ENCODE measurements at regions not wholly inside any gene's neighbourhood (a gene's known extent, or its start where the extent isn't known, plus 50 kb on each side); places are given as distances from the start of the nearest gene placed in this dataset.
A peak's percentile ranks its signal among the peaks of the same experiment; 100 is the strongest.

DNA sequence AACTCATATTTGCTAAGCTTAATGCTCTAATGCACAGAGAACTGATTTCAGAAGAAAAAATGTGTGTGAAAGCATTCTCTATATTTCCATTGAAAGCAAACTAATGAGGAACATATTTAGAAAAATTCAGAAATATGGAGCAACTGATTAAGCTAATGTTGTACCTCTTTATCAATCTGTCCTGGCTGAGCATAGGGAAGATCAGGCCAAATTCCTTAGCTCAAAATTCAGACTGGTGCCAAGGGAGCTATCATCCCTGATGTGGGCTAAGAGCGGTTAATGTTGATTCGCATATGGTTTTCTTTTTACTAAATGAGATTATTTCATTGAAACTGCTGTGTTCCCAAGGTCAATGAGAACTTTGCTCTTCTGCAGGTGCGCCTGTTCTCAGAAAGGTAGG is 93.9 kb upstream of the HS3ST5 start:
- no peak for DNase-seq (ENCODE audit: low read depth)

DNA sequence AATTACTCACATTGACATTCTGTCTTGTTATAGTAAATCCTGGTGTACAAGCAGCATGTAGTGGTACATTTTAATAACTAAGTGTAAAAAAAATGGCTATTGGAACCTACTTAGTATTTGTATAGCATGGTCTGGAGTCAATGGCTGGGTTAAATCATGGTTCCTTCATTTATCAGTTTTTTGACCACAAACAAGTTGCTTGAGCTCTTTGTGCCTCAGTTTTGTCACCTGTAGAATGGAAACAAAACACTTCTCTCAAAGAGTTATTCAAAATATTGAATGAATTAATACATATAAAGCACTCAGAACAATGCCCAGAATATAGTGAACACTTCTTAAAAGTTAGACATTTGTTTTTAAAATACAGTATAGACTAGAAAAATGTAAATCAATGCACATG is 93.2 kb upstream of the HS3ST5 start:
- no peak for DNase-seq (ENCODE audit: low read depth)

DNA sequence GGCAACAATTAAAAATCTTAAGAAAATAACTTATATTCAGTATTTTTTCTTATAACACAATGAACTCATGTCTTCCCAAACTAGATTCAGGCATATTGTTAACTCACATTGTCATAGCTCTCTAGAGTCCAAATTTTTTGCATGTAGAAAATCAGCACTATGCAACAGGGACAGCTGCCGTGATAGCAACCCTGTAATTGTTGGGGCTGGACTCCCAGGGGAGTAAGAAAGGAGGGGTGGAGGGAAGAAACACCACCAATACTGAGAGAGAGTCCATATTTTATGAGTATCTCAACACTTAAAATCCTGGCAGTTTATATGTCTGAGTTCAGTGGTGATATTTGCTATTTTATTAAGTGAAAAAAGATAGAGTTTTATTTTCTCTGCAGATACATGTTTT is 89.6 kb upstream of the HS3ST5 start:
- no peak for DNase-seq (ENCODE audit: low read depth)

DNA sequence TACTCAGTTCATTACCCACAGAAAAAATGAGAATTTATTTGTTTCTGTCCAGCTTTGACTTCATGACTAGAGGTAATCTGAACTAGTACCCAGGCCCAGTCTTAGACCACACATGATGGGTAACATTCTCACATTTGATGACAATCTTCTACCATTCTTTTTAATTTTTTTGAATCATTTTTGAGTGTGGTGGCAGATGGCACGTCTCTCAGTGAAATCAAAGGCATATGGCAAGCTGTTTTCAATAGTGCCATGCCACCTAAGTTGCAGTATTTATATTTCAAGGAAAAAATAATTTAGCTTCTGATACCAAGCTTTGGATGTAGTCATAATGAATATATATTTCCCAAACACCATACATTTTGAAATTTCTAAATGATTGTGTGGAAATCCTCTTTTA is 88.8 kb upstream of the HS3ST5 start:
- no peak for DNase-seq (ENCODE audit: low read depth)

DNA sequence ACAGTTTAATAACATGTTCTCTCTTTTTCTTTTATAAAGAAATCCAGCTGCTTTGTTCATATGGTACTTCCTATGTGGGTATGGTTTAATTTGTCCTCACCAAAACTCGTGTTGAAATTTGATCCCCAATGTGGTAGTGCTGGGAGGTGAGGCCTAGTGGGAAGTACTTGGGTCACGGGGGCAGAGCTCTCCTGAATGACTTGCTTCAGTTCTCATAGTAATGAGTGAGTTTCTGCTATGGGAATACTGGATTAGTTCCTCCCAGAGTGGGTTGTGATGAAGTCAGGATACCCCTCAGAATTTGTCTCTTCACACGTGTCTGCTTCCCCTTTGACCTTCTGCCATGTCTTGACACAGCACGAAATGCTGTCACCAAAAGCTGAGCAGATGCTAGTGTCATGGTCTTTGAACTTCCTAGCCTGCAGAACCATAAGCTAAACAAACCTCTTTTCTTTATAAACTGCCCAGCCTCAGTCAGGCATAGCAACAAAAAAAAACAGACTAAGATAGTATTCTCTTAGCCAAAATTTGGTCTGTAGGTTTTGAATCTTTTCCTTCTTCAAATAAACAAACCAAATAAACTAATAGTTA is 87.8 kb upstream of the HS3ST5 start:
- DNase-seq (ENCODE audit: low read depth), result no peak

DNA sequence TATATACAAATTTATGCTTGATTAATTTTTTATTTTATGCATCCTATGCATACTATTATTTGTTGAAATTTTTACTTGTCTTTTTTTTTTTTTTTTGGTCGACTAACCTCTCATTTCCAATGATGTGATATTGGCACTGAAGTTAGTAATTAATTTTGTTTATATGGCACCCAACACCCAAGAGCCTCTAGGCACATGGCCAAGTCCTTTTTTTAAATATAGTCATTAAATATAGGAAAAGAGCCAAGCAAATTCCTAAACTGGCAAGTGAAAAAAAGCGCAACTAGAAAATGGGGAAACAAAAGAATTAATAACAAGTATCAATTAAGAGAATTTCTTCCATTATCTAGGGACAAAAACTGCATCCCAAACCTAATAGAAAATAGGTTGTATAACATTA is 85.5 kb upstream of the HS3ST5 start:
- no peak for DNase-seq (ENCODE audit: low read depth)

DNA sequence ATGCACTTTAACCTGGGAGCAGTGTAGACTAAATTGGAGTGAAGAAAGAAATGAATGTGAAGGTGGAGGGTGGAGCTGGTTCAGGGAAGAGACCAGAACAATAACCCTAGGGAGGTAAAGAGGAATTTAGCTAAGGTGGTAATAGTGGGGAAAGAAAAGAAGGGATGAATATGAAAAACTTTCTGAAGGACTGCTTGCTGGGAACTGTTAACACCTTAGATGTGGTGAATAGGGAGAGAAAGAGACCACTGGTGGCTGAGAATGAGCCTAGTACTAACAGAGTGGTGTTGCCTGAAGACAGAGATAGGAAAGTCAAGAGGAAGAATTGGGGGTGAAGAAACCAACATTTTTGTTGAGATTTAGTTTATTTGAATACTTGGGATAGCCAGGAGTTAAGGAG is 78.4 kb upstream of the HS3ST5 start:
- no peak for DNase-seq (ENCODE audit: low read depth)

DNA sequence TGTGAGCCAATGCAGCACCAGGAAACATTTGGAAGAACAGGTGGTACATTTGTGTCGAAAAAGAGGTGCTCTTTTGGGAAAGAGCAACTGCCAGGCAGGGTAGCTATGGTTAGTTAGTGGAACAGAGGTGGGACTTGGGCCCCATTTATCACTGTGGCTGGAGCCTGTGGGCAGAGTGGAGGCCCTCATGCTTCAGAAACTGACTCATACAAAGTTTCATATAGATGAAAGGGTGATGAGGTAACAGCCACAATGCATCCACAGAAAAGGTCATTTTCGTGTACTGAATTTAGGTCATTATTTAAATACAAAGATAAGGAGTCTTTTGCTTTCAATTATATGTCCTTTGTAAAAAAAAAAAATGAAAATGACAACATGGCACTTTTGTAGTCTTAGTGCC is 76.4 kb upstream of the HS3ST5 start:
- DNase-seq (ENCODE audit: low read depth), result peak; percentile 2

DNA sequence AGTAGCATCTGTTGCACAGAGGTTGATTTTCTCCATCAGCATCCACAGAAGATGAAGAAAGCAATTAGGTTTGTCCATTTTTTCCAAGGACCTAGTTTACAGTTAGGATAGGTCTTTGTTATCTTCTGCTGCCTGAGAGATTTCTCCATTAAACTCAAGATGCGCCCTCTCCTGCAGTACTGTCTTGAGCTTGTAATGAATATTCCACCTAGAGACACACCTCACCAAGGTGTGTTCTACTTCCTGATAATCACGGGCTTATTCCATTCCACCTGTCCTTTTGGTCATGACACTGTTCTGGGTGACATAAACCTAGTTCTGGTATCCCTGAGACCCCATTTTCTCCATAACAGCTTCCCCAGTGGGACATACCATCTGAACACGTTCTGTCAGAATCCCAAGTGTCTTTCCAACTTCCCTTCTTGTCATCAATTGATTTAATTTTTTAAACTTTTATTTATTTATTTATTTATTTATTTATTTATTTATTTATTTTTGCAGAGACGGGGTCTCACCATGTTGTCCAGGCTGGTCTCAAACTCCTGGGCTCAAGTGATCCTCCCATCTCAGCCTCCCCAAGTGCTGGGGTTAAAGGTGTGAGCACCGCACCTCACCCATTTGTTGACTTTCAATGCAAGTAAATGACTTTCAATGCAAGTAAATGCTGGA is 75.6 kb upstream of the HS3ST5 start:
- no peak for DNase-seq (ENCODE audit: low read depth)

DNA sequence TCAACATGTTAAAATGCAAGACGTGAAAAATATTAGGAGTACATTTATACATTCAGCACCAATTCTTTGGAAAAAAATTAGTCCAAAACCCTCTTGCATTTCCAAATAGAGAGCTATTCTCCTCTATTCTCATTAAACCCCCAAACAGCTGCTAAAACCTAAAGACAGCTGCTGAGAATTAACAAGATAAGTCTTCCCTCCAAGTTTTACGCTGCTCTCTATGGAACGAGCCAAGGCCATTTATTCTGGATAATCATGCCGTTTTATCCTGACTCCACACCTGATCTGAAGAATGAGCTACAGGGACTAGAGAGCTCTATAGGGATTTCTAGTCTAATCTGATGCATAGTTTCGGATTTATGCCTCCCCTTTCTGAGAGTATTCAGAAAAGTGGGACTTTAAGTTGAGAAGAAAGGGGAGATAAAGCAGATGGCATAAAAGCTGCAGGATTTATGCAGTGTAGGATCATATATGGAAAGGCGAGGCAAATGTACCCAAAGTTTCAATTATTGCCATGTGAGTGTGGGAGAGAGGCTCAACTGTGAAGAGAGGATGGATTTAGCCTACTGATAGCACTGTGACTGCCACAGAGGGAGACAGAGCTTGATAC is 64.7 kb upstream of the HS3ST5 start:
- no peak for DNase-seq (ENCODE audit: low read depth)

DNA sequence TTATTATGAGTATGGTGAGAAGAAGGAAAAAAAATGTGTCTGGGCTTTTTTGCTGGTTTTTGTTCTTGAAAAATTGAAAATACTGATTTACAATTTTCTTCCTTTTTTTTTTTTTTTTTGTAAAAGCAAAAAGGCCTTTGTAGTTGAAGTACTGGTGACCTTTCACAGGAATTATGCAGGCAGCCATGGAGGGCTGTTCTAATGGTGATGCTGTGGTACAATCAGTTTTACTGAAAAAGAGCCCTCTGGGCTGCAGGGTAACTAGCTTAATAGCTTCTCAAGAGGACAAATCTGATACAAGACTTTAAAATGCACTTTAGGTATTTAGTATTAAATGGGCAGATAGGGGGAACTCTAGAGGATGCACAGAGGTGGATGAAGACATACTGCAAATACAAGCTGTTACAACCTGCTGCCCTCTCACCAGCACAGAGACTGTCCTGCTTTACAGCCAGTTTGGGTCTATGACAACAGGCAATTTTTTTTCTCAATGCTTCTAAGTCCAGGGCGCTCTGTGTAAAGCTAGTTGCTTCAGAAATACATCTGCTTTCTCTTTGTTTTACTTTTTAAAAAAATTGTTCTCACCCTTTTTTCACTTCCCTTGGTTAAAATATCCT is 61.6 kb upstream of the HS3ST5 start:
- no peak for DNase-seq (ENCODE audit: low read depth)

DNA sequence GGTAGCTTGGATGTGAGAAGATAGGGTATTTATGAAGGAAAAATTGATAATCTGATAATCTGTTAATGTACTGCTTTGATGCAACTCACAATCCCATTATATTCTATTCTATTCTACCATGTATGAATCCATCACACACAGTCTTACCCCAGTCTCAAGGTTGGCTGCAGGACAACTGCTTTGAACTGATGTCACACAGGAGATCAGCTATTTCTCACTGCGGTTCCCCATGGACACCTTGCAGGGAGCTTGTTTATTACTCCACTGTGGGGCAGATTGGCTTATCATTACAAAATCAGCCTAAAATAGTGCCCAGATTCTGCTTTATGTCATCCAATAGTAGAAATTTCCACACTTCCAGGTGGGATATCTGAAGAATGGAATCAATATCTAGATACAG is 61.0 kb upstream of the HS3ST5 start:
- no peak for DNase-seq (ENCODE audit: low read depth)

DNA sequence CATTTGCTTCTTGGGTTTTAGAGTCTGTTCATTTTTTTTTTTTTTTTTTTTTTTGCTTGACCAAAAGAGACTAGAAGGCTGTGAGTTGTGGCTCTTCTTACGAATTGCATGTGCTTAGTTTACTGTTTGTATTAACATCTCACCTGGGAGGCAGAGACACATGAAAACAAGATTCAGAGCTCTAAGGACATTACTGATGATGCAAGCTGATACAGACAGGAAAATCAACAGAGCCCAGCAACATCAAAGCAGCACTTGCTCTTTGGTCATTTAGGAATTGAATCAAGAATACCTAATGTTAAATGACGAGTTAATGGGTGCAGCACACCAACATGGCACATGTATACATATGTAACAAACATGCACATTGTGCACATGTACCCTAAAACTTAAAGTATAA is 55.7 kb upstream of the HS3ST5 start:
- DNase-seq (ENCODE audit: low read depth), result no peak
